Gastroesophageal sphincter (tissue), 3 donors: ENCODE measurements at regions not wholly inside any gene's neighbourhood (a gene's known extent, or its start where the extent isn't known, plus 50 kb on each side); places are given as distances from the start of the nearest gene placed in this dataset.

Experiments used
- POLR2A ChIP-seq, 2 donors: fragments of 450-650 bp; IDR thresholded peaks; one replicate each; pipeline ENCODE4 v1.6.1; 2017; ENCODE audit warnings: antibody characterized with exemption in 2 of 2, mild to moderate bottlenecking in 2 of 2, moderate library complexity in 1 of 2
- TF ChIP-seq, protein P1 (sequence below), 4 experiments: fragments of 200-600 bp in 2 of 4; fragments of 450-650 bp in 2 of 4; sonication (generic) in 1 of 4; IDR thresholded peaks; one replicate each; pipeline ENCODE4 v1.5.1; 2017 to 2019; ENCODE audit warnings: antibody characterized with exemption in 4 of 4, mild to moderate bottlenecking in 2 of 4, moderate library complexity in 2 of 4

DNA sequence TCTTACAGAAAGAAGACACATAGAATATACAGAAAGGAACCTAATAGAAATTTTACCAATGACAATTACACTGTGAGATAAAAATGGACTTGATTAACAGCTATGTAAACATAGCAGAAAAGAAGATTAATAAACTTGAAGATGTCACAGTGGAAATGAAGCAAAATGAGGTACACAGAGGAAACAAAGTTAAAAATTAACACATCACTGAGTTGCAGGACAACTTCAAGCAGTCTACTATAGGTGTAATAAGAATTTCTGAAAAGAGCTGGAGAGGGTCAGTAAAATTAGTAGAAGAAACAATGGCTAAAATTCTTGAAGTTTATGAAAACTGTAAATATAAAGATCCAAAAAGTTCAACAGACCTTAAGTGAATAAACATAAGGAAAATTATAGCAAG is 738.7 kb downstream of the C12orf50 start:
- TF ChIP-seq, protein P1, sequence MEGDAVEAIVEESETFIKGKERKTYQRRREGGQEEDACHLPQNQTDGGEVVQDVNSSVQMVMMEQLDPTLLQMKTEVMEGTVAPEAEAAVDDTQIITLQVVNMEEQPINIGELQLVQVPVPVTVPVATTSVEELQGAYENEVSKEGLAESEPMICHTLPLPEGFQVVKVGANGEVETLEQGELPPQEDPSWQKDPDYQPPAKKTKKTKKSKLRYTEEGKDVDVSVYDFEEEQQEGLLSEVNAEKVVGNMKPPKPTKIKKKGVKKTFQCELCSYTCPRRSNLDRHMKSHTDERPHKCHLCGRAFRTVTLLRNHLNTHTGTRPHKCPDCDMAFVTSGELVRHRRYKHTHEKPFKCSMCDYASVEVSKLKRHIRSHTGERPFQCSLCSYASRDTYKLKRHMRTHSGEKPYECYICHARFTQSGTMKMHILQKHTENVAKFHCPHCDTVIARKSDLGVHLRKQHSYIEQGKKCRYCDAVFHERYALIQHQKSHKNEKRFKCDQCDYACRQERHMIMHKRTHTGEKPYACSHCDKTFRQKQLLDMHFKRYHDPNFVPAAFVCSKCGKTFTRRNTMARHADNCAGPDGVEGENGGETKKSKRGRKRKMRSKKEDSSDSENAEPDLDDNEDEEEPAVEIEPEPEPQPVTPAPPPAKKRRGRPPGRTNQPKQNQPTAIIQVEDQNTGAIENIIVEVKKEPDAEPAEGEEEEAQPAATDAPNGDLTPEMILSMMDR (IDR thresholded peaks at IDR 0.05): no peak
- no peak for TF ChIP-seq POLR2A (IDR thresholded peaks at IDR 0.05)
